Progenitor cell of endocrine pancreas (in vitro differentiated cells): ENCODE measurements at regions not wholly inside any gene's neighbourhood (a gene's known extent, or its start where the extent isn't known, plus 50 kb on each side); places are given as distances from the start of the nearest gene placed in this dataset.

Experiments
- DNase-seq: peaks from one replicate; pipeline ENCODE4 v3.0.0; 2021; ENCODE audit warnings: low spot score; ENCODE audit not compliant: unreplicated experiment
- H3K27ac Mint-ChIP-seq: 2 replicates; pipeline ENCODE4 v1.8.0; 2021; ENCODE audit warnings: mild to moderate bottlenecking, moderate library complexity, mixed read lengths
- H3K27me3 Mint-ChIP-seq: 2 replicates; pipeline ENCODE4 v1.8.0; 2021; ENCODE audit warnings: mixed read lengths
- H3K36me3 Mint-ChIP-seq: 2 replicates; pipeline ENCODE4 v1.8.0; 2022; ENCODE audit warnings: mixed read lengths; ENCODE audit not compliant: insufficient read depth
- H3K4me1 Mint-ChIP-seq: 2 replicates; pipeline ENCODE4 v1.8.0; 2021; ENCODE audit warnings: low read depth, mixed read lengths
- H3K4me3 Mint-ChIP-seq: 2 replicates; pipeline ENCODE4 v1.8.0; 2021; ENCODE audit warnings: low read depth, mild to moderate bottlenecking, moderate library complexity, mixed read lengths
- H3K9me3 Mint-ChIP-seq: 2 replicates; pipeline ENCODE4 v1.8.0; 2021; ENCODE audit warnings: low read depth, mixed read lengths
- CTCF ChIP-seq: fragments of 200-600 bp; sonication (generic); IDR thresholded peaks from one replicate; pipeline ENCODE4 v1.5.0; 2021; ENCODE audit warnings: antibody characterized with exemption, mild to moderate bottlenecking; ENCODE audit not compliant: unreplicated experiment

- no peaks in the 10 kb centered on the region for H3K27me3 Mint-ChIP-seq
- no peak overlapping the region for H3K4me3 Mint-ChIP-seq
- H3K4me1 Mint-ChIP-seq: peaks cover 52% of the 10 kb centered on the region
- peak; percentile 43 for TF ChIP-seq CTCF
- H3K9me3 Mint-ChIP-seq: no peaks in the 10 kb centered on the region
- no peak overlapping the region for H3K27ac Mint-ChIP-seq
- no peak for DNase-seq
- no peaks in the 10 kb centered on the region for H3K36me3 Mint-ChIP-seq
Observed at GRCh38 chr2:43165378-43166069, 60.9 kb downstream of the ZFP36L2 start.

DNA sequence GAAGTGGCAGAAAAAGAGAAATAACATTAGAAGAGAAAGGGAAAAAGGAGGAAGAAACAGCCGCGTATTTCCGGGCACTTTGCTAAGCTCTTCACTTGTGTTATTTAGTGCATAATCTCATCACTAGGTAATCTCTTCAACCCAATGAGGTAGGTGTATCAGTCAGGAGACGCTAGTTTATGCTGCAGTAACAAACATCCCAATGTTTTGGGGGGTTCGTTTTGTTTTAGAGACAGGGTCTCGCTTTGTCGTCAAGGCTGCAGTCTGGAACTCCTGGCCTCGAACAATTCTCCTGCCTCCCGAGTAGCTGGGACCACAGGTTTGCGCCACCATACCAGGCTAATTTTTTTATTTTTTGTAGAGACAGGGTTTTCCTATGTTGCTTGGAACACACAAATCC is 61.7 kb downstream of the ZFP36L2 start:
- no peaks in the 10 kb centered on the region for H3K27me3 Mint-ChIP-seq
- H3K4me3 Mint-ChIP-seq: no peak overlapping the region
- no peak for DNase-seq
- peaks cover 47% of the 10 kb centered on the region for H3K4me1 Mint-ChIP-seq
- H3K27ac Mint-ChIP-seq: no peak overlapping the region
- H3K36me3 Mint-ChIP-seq: no peaks in the 10 kb centered on the region
- H3K9me3 Mint-ChIP-seq: no peaks in the 10 kb centered on the region
- no peak for TF ChIP-seq CTCF

DNA sequence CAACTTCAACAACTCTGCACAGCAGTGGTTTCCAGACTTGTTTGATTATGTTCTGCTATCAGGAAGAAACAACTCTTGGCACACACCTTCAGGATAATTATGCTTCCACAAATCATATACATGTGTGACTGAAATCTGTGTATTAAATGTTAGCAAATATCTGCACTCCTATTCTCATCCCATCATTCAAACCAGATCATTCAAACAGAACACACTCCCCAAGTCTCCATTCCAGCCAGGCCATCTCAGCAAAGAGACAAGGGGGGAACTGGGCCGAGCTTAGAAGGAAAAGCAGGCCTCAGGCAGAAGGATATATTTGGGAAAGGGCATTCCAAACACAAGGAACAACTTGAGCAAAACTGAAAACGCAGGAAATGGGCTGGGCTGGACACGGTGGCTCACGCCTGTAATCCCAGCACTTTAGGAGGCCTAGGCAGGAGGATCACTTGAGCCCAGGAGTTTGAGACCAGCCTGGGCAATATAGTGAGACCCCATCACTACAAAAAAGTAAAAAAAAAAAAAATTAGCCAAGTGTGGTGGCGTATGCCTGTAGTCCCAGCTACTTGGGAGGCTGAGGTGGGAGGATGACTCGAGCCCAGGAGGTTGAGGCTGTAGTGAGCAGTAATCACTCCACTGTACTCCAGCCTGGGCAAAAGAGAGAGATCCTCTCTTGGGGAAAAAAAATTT is 62.7 kb downstream of the ZFP36L2 start:
- Mint-ChIP-seq H3K4me3 (no peak overlapping the region), H3K9me3 (no peaks in the 10 kb centered on the region)
- TF ChIP-seq CTCF: no peak

GRCh38 chr2:43162511-43162776 is 64.0 kb downstream of the ZFP36L2 start:
- TF ChIP-seq CTCF: no peak
- Mint-ChIP-seq H3K27ac (peak overlapping the region; percentile 74), H3K36me3 (no peaks in the 10 kb centered on the region), H3K4me3 (no peak overlapping the region), H3K9me3 (no peaks in the 10 kb centered on the region), H3K4me1 (peaks cover 42% of the 10 kb centered on the region), H3K27me3 (no peaks in the 10 kb centered on the region)
- DNase-seq: no peak

More for the DNA sequence above, 62.7 kb downstream of the ZFP36L2 start:
- no peaks in the 10 kb centered on the region for H3K27me3 Mint-ChIP-seq
- no peak for DNase-seq
- H3K4me1 Mint-ChIP-seq: peaks cover 44% of the 10 kb centered on the region
- peak overlapping the region; percentile 74 for H3K27ac Mint-ChIP-seq
- no peaks in the 10 kb centered on the region for H3K36me3 Mint-ChIP-seq

DNA sequence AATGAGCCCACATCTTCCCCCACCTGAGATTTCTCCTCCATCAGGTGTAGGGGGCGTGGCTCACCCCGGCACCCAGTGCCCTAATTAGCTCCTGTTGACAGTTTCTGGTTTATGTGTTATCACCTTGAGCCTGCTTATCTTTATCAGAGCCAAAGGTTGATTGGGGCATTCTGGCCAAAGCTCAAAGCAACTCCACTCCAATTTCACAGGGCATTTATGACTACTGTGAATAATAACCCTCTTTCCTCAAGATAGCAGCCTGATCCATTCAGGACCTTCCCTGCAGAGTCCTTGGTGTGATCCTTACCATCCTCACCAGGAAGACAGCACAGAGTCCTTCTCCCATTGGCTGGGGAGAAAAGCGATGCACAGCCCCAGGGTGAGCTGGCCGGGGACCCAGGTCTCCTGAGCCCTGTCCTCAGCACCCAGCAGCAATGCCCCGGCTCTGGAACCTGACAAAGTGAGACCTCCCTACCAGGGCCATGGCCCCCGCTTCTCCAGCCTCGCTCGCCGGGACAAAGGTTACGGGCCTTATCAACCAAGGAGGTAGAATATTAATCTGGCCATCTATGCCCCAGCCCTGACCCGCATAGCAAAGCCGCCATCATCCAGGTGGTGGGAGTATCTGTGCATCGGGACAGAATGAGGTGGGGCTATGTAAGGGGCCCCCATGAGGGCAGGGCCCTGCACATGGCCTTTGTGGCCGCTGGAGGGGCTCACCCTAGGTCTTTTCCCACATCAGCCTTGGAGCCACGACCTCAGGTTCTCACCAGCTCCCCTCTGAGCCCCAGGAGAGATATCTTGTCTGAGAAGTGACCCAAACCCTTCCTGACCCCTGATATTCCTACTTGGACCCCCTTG is 64.5 kb downstream of the ZFP36L2 start:
- no peaks in the 10 kb centered on the region for H3K36me3 Mint-ChIP-seq
- no peaks in the 10 kb centered on the region for H3K9me3 Mint-ChIP-seq
- no peak for DNase-seq
- H3K4me1 Mint-ChIP-seq: peaks cover 43% of the 10 kb centered on the region
- peak; percentile 17 for TF ChIP-seq CTCF
- no peaks in the 10 kb centered on the region for H3K27me3 Mint-ChIP-seq
- H3K27ac Mint-ChIP-seq: peak overlapping the region; percentile 81
- peak overlapping the region; percentile 21 for H3K4me3 Mint-ChIP-seq
